AG04449 (cell line): ENCODE measurements at regions not wholly inside any gene's neighbourhood (a gene's known extent, or its start where the extent isn't known, plus 50 kb on each side); places are given as distances from the start of the nearest gene placed in this dataset.

ENCODE experiments used
- CTCF ChIA-PET: fragments of 350-600 bp; formaldehyde crosslinking; extraction: SDS; loops from one replicate; lab custom pipeline; 2021; ENCODE audit warnings: antibody characterized with exemption; lab: Yijun Ruan, JAX
- POLR2A ChIA-PET: fragments of 400-600, 350-600 bp; formaldehyde crosslinking; extraction: SDS; loops from one replicate; lab custom pipeline; 2020; ENCODE audit warnings: antibody characterized with exemption, inconsistent platforms; lab: Yijun Ruan, JAX
- DNase-seq: peaks from one replicate; pipeline ENCODE4 v3.0.0-alpha.2; 2010; ENCODE audit warnings: low read depth, low spot score
- H3K4me3 ChIP-seq: 2 replicates; pipeline ENCODE4 v1.5.1; 2011; ENCODE audit warnings: low read depth, mild to moderate bottlenecking, control low read depth, low read length
- CTCF ChIP-seq: IDR thresholded peaks from one replicate; pipeline ENCODE4 v1.5.1; 2011; ENCODE audit warnings: mild to moderate bottlenecking, moderate library complexity, low read length, control low read depth, inconsistent platforms; ENCODE audit not compliant: insufficient read depth; ENCODE audit errors: missing control alignments

- POLR2A ChIA-PET = interaction anchor here (0.5 kb wide), 1 partner anchor 10 kb away, joined by 3 read pairs; no protein-coding TSS in a partner anchor
- CTCF ChIA-PET = interaction anchor here (0.7 kb wide), 1 partner anchor 619 kb away, joined by 3 read pairs; no protein-coding TSS in a partner anchor
- no peak for TF ChIP-seq CTCF
- no peak overlapping the region for H3K4me3 ChIP-seq
- DNase-seq = no peak
Measured at GRCh38 chr10:44245601-44245938, 139.3 kb downstream of the CXCL12 start.

DNA sequence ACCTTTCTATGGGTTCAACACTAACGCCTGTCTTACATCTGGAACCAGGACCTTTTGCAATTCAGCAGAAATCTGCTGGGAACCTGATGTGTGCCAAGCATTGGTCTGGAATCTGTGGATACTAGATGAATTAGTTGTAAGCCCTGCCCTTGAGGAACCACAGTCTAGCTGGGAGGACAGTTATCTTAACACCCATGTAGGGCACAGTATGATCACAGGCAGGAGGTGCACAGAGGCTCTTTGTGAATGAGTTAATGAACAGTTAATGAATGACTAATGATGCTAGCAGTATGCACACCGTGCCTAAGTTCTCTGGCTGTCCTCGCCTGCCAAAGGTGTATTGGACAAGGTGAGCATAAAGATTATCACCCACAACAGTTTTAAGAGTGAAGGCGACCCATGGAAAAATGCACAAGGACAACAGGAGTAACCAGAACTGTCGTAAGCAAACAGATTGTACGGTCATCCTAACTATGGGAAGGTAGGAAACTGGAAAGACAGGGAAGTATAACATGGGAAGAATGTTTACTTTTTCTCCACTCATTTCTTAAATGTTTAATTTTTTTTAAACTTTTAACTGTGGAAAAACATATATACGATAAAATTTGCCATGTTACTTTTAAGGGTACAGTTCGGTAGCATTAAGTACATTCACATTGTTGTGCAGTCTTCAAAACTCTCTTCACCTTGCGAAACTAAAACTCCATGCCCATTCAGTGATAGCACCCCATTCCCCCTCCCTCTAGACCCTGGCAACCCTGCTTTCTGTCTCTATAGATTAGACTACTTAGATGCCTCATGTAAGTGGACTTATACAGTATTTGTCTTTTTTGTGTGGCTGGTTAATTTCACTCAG is 139.9 kb downstream of the CXCL12 start:
- no peak overlapping the region for H3K4me3 ChIP-seq
- POLR2A ChIA-PET = no interaction called here
- CTCF ChIA-PET = interaction anchor here (0.7 kb wide), 1 partner anchor 619 kb away, joined by 3 read pairs; no protein-coding TSS in a partner anchor
- TF ChIP-seq CTCF = no peak
- no peak for DNase-seq

- DNase-seq = no peak
- POLR2A ChIA-PET = no interaction called here
- no peak for TF ChIP-seq CTCF
- no peak overlapping the region for H3K4me3 ChIP-seq
- CTCF ChIA-PET = no interaction called here
Measured at GRCh38 chr10:44243851-44244510, 140.9 kb downstream of the CXCL12 start.

GRCh38 chr10:44242826-44243225 is 142.1 kb downstream of the CXCL12 start:
- ChIA-PET POLR2A (no interaction called here), CTCF (no interaction called here)
- no peak for TF ChIP-seq CTCF
- H3K4me3 ChIP-seq = no peak overlapping the region
- DNase-seq = no peak

- DNase-seq = no peak
- POLR2A ChIA-PET = no interaction called here
- CTCF ChIA-PET = no interaction called here
- no peak overlapping the region for H3K4me3 ChIP-seq
- TF ChIP-seq CTCF = no peak
Measured at GRCh38 chr10:44242091-44242490, 142.8 kb downstream of the CXCL12 start.

- no peak for DNase-seq
- ChIA-PET CTCF (interaction anchor here (0.9 kb wide), 2 partner anchors 37 to 71 kb away, joined by 3 read pairs; no protein-coding TSS in a partner anchor), POLR2A (no interaction called here)
- TF ChIP-seq CTCF = no peak
- no peak overlapping the region for H3K4me3 ChIP-seq
Measured at GRCh38 chr10:44240584-44241205, 144.2 kb downstream of the CXCL12 start.
